Liver (tissue), 8 donors: ENCODE measurements at regions not wholly inside any gene's neighbourhood (a gene's known extent, or its start where the extent isn't known, plus 50 kb on each side); places are given as distances from the start of the nearest gene placed in this dataset.

ENCODE experiments used
- DNase-seq: peaks from one replicate; pipeline ENCODE4 v3.0.0-alpha.2; 2017; ENCODE audit warnings: low spot score
- H3K27ac ChIP-seq, 2 donors: one replicate each; pipeline ENCODE4 v1.7.0; 2013; ENCODE audit warnings: inconsistent platforms in 2 of 2, low read length in 2 of 2, control low read depth in 1 of 2, low read depth in 1 of 2, mild to moderate bottlenecking in 1 of 2
- H3K27me3 ChIP-seq, 4 donors: one replicate each; pipeline versions ENCODE4 v1.6.1 to v1.7.0; 2013; ENCODE audit warnings: low read length in 3 of 4, inconsistent platforms in 1 of 4, mild to moderate bottlenecking in 1 of 4, moderate library complexity in 1 of 4; ENCODE audit not compliant: control insufficient read depth in 4 of 4, insufficient read depth in 4 of 4
- H3K36me3 ChIP-seq, 4 donors: one replicate each; pipeline versions ENCODE4 v1.6.1 to v1.7.0; 2013; ENCODE audit warnings: low read length in 3 of 4, mild to moderate bottlenecking in 3 of 4, low read depth in 1 of 4, moderate library complexity in 1 of 4; ENCODE audit not compliant: control insufficient read depth in 4 of 4, insufficient read depth in 3 of 4
- H3K4me1 ChIP-seq, 4 donors: one replicate each; pipeline versions ENCODE4 v1.6.1 to v1.7.0; 2013; ENCODE audit warnings: low read length in 3 of 4, mild to moderate bottlenecking in 3 of 4, moderate library complexity in 1 of 4; ENCODE audit not compliant: control insufficient read depth in 4 of 4, insufficient read depth in 4 of 4
- H3K4me3 ChIP-seq, 3 donors: one replicate each; pipeline versions ENCODE4 v1.6.1 to v1.7.0; 2013; ENCODE audit warnings: low read length in 3 of 3, control low read depth in 1 of 3, low read depth in 1 of 3, mild to moderate bottlenecking in 1 of 3
- H3K9ac ChIP-seq, 2 donors: one replicate each; pipeline ENCODE4 v1.7.0; 2013; ENCODE audit warnings: low read length in 2 of 2, mild to moderate bottlenecking in 2 of 2, moderate library complexity in 2 of 2, control low read depth in 1 of 2, low read depth in 1 of 2
- H3K9me3 ChIP-seq, 4 donors: one replicate each; pipeline versions ENCODE4 v1.6.1 to v1.7.0; 2013; ENCODE audit warnings: low read length in 3 of 4; ENCODE audit not compliant: control insufficient read depth in 4 of 4
- ATF3 ChIP-seq: IDR thresholded peaks from 2 replicates; pipeline ENCODE4 v1.6.1; 2016; ENCODE audit warnings: antibody characterized with exemption
- CTCF ChIP-seq: fragments of 150-350 bp; IDR thresholded peaks from 2 replicates; pipeline ENCODE4 v1.5.1; 2017; ENCODE audit warnings: improper control_type of control experiment, low read depth, low read length; ENCODE audit not compliant: missing input control
- EGR1 ChIP-seq, 2 donors: IDR thresholded peaks; 2 replicates each; pipeline ENCODE4 v1.6.1; 2016 to 2018; ENCODE audit warnings: antibody characterized with exemption in 2 of 2, low read depth in 2 of 2
- FOXA1 ChIP-seq: IDR thresholded peaks from 2 replicates; pipeline ENCODE4 v1.6.1; 2016; ENCODE audit warnings: antibody characterized with exemption
- FOXA2 ChIP-seq: IDR thresholded peaks from 2 replicates; pipeline ENCODE4 v1.6.1; 2016; ENCODE audit warnings: antibody characterized with exemption
- GABPA ChIP-seq, 2 donors: IDR thresholded peaks in 1 of 2; conservative IDR thresholded peaks in 1 of 2; 2 replicates each; pipeline ENCODE4 v1.6.1; 2016; ENCODE audit warnings: antibody characterized with exemption in 2 of 2, mild to moderate bottlenecking in 1 of 2, moderate library complexity in 1 of 2
- HNF4A ChIP-seq, 2 donors: conservative IDR thresholded peaks; 2 replicates each; pipeline ENCODE4 v1.6.1; 2016; ENCODE audit warnings: antibody characterized with exemption in 2 of 2, mild to moderate bottlenecking in 2 of 2
- HNF4G ChIP-seq: IDR thresholded peaks from 2 replicates; pipeline ENCODE4 v1.6.1; 2016; ENCODE audit warnings: antibody characterized with exemption
- JUND ChIP-seq, 2 donors: IDR thresholded peaks; 2 replicates each; pipeline ENCODE4 v1.6.1; 2016; ENCODE audit warnings: antibody characterized with exemption in 2 of 2
- MAX ChIP-seq: IDR thresholded peaks from 2 replicates; pipeline ENCODE4 v1.6.1; 2016; ENCODE audit warnings: antibody characterized with exemption
- NR2F2 ChIP-seq: IDR thresholded peaks from 2 replicates; pipeline ENCODE4 v1.6.1; 2016; ENCODE audit warnings: antibody characterized with exemption
- RAD21 ChIP-seq, 2 donors: IDR thresholded peaks; 2 replicates each; pipeline ENCODE4 v1.6.1; 2016; ENCODE audit warnings: antibody characterized with exemption in 2 of 2, mild to moderate bottlenecking in 2 of 2
- REST ChIP-seq: IDR thresholded peaks from 2 replicates; pipeline ENCODE4 v1.6.1; 2016; ENCODE audit warnings: antibody characterized with exemption, mild to moderate bottlenecking
- SP1 ChIP-seq: IDR thresholded peaks from 2 replicates; pipeline ENCODE4 v1.6.1; 2018; ENCODE audit warnings: antibody characterized with exemption, mild to moderate bottlenecking
- TAF1 ChIP-seq: conservative IDR thresholded peaks from 2 replicates; pipeline ENCODE4 v1.6.1; 2016; ENCODE audit warnings: antibody characterized with exemption, mild to moderate bottlenecking
- YY1 ChIP-seq: IDR thresholded peaks from 2 replicates; pipeline ENCODE4 v1.6.1; 2016; ENCODE audit warnings: antibody characterized with exemption, mild to moderate bottlenecking
- ZBTB33 ChIP-seq: IDR thresholded peaks from 2 replicates; pipeline ENCODE4 v1.6.1; 2016; ENCODE audit warnings: antibody characterized with exemption
- WGBS: extraction: QIAGEN DNeasy Blood & Tissue Kit; methylation state at CpG from one replicate; pipeline ENCODE4 v1.1.7; 2013; 5-methylcytosine and 5-hydroxymethylcytosine counted together
- donor health status: healthy.
- donor health status: healthy.
- donor health status: healthy.
- donor health status: healthy.
- donor health status: healthy.

GRCh38 chr14:101234244-101234937 lies 326.9 kb upstream of the DIO3 start:
- no peak overlapping the region for H3K4me3 ChIP-seq
- H3K36me3 ChIP-seq: no peaks in the 10 kb centered on the region
- no peak overlapping the region for H3K9ac ChIP-seq
- no peak overlapping the region for H3K27ac ChIP-seq
- no peaks in the 10 kb centered on the region for H3K9me3 ChIP-seq
- WGBS: 84% methylated on average over 23 of the region's 23 CpGs
- peaks cover 0 to 3% (median 0%) of the 10 kb centered on the region in 4 donors for H3K4me1 ChIP-seq
- TF ChIP-seq TAF1 (no peak), CTCF (no peak), HNF4A (conservative IDR thresholded peaks at IDR 0.05) (no peak), FOXA2 (no peak), EGR1 (IDR thresholded peaks at IDR 0.05; ENCODE audit: low read depth in 2 of 2) (no peak), RAD21 (IDR thresholded peaks at IDR 0.05) (no peak), SP1 (no peak), ZBTB33 (no peak), ATF3 (no peak), YY1 (no peak), REST (no peak), NR2F2 (no peak), MAX (no peak), GABPA (IDR thresholded peaks at IDR 0.05 in 1 of 2, conservative IDR thresholded peaks at IDR 0.05 in 1 of 2) (no peak), FOXA1 (no peak)
- DNase-seq: no peak
- H3K27me3 ChIP-seq: no peaks in the 10 kb centered on the region

GRCh38 chr14:101234999-101235334 lies 326.3 kb upstream of the DIO3 start:
- peaks cover 0 to 3% (median 0%) of the 10 kb centered on the region in 4 donors for H3K4me1 ChIP-seq
- no peak overlapping the region for H3K4me3 ChIP-seq
- no peak overlapping the region for H3K27ac ChIP-seq
- no peaks in the 10 kb centered on the region for H3K27me3 ChIP-seq
- 74% methylated on average over 12 of the region's 12 CpGs for WGBS
- H3K9ac ChIP-seq: no peak overlapping the region
- no peak for DNase-seq
- H3K9me3 ChIP-seq: no peaks in the 10 kb centered on the region
- H3K36me3 ChIP-seq: no peaks in the 10 kb centered on the region
- TF ChIP-seq EGR1 (IDR thresholded peaks at IDR 0.05; ENCODE audit: low read depth in 2 of 2): no peak
- no peak for TF ChIP-seq SP1
- TF ChIP-seq FOXA2: no peak
- no peak for TF ChIP-seq TAF1
- TF ChIP-seq REST: no peak
- TF ChIP-seq RAD21 (IDR thresholded peaks at IDR 0.05): no peak
- TF ChIP-seq HNF4A (conservative IDR thresholded peaks at IDR 0.05): no peak
- no peak for TF ChIP-seq HNF4G
- TF ChIP-seq CTCF: no peak
- no peak for TF ChIP-seq JUND (IDR thresholded peaks at IDR 0.05)
- no peak for TF ChIP-seq ATF3
